K562 (cell line): ENCODE measurements at regions not wholly inside any gene's neighbourhood (a gene's known extent, or its start where the extent isn't known, plus 50 kb on each side); places are given as distances from the start of the nearest gene placed in this dataset.

Experiments
- ATAC-seq: fragments of 200-7000 bp; cut with Tn5 transposase; 3 replicates; pipeline ENCODE4 v1.9.1; 2020; ENCODE audit warnings: moderate library complexity
- BruUV-seq: library from RNA; stranded (reverse); fragments of 400-500 nt; replicated peaks from 2 replicates; lab custom pipeline; 2021; lab: Mats Ljungman, UMichigan
- CTCF ChIA-PET: fragments of 300-600 bp; formaldehyde crosslinking; extraction: SDS; loops from one replicate; lab custom pipeline; 2021; ENCODE audit warnings: low intra/inter-chr PET ratio; lab: Yijun Ruan, JAX
- POLR2A ChIA-PET: fragments of 300-600, 350-650 bp; sonication (Branson Sonifier 250); formaldehyde crosslinking; extraction: SDS; loops from one replicate; lab custom pipeline; 2021; ENCODE audit warnings: antibody characterized with exemption, inconsistent platforms; lab: Yijun Ruan, JAX
- DNase-seq, 4 experiments: peaks; one replicate each; pipeline versions ENCODE4 v3.0.0 to v3.0.0-alpha.2; 2011 to 2018; ENCODE audit warnings: low spot score in 3 of 4, mixed read lengths in 3 of 4; ENCODE audit errors: extremely low read depth in 1 of 4
- FAIRE-seq: peaks from 2 replicates; lab custom pipeline; 2011; peaks lifted over from hg19 to GRCh38; lab: Jason Lieb, UNC
- H2AFZ ChIP-seq: 2 replicates; pipeline ENCODE4 v1.6.0; 2011; ENCODE audit warnings: low read depth, low read length, control low read depth, inconsistent platforms
- H3K27ac ChIP-seq: fragments of 200-600 bp; 3 replicates; pipeline ENCODE4 v1.8.0; 2011; ENCODE audit warnings: low read depth, mild to moderate bottlenecking, control low read depth, inconsistent platforms, low read length, moderate library complexity, mixed read lengths; ENCODE audit errors: extremely low read depth
- H3K27me3 ChIP-seq, 2 experiments: fragments of 300-600 bp in 1 of 2; 2 replicates in 1 of 2; 3 replicates in 1 of 2; pipeline versions ENCODE4 v1.6.0 to v1.8.0; 2011; ENCODE audit warnings: inconsistent platforms in 2 of 2, low read length in 2 of 2, mild to moderate bottlenecking in 1 of 2, mixed read lengths in 1 of 2, moderate library complexity in 1 of 2; ENCODE audit not compliant: control insufficient read depth in 2 of 2, insufficient read depth in 2 of 2
- H3K36me3 ChIP-seq: fragments of 300-600 bp; 3 replicates; pipeline ENCODE4 v1.8.0; 2011; ENCODE audit warnings: mild to moderate bottlenecking, low read length, inconsistent platforms; ENCODE audit not compliant: control insufficient read depth, insufficient read depth
- H3K4me1 ChIP-seq, 2 experiments: fragments of 200-600 bp in 1 of 2; replicated peaks in 1 of 2; 2 replicates in 1 of 2; 3 replicates in 1 of 2; pipeline versions ENCODE4 v1.5.1 to v1.8.0; 2011; ENCODE audit warnings: inconsistent platforms in 2 of 2, low read length in 2 of 2, mild to moderate bottlenecking in 1 of 2, mixed read lengths in 1 of 2, moderate library complexity in 1 of 2; ENCODE audit not compliant: control insufficient read depth in 2 of 2, insufficient read depth in 2 of 2
- H3K4me2 ChIP-seq: 2 replicates; pipeline ENCODE4 v1.6.1; 2011; ENCODE audit warnings: low read length, control low read depth, inconsistent platforms, mixed read lengths; ENCODE audit not compliant: insufficient read depth
- H3K4me3 ChIP-seq: fragments of 200-600 bp; sonication (generic), shearing (Covaris generic); 2 replicates; pipeline ENCODE4 v1.5.1; 2016; ENCODE audit warnings: control low read depth, inconsistent platforms
- H3K79me2 ChIP-seq: fragments of 200-600 bp; 3 replicates; pipeline ENCODE4 v1.8.0; 2011; ENCODE audit warnings: low read length, inconsistent platforms; ENCODE audit not compliant: control insufficient read depth, insufficient read depth
- H3K9ac ChIP-seq, 2 experiments: 2 replicates each; pipeline versions ENCODE4 v1.6.0 to v1.6.1; 2011; ENCODE audit warnings: low read depth in 2 of 2, low read length in 2 of 2, control low read depth in 1 of 2, inconsistent platforms in 1 of 2, mild to moderate bottlenecking in 1 of 2, mixed read lengths in 1 of 2; ENCODE audit not compliant: insufficient read depth in 1 of 2
- H3K9me1 ChIP-seq: one replicate; pipeline ENCODE4 v1.6.0; 2011; ENCODE audit warnings: inconsistent platforms, mild to moderate bottlenecking, low read length, moderate library complexity; ENCODE audit not compliant: control insufficient read depth, insufficient read depth
- H3K9me3 ChIP-seq: replicated peaks from 2 replicates; pipeline ENCODE4 v1.5.1; 2011; ENCODE audit warnings: low read depth, low read length, inconsistent platforms; ENCODE audit not compliant: control insufficient read depth, insufficient read depth
- H4K20me1 ChIP-seq: replicated peaks from 2 replicates; pipeline ENCODE4 v1.6.1; 2011; ENCODE audit warnings: low read length, inconsistent platforms, mixed read lengths; ENCODE audit not compliant: control insufficient read depth, insufficient read depth
- CBFB ChIP-seq: sonication (generic); formaldehyde crosslinking; IDR thresholded peaks from 2 replicates; pipeline ENCODE4 v1.4.0; 2020; ENCODE audit warnings: mild to moderate bottlenecking, missing genetic modification reagents
- CBX3 ChIP-seq, 2 experiments: IDR thresholded peaks; 1 replicate in 1 of 2; 2 replicates in 1 of 2; pipeline ENCODE4 v1.6.1; 2012; ENCODE audit warnings: inconsistent platforms in 2 of 2, low read length in 2 of 2, borderline replicate concordance in 1 of 2, control low read depth in 1 of 2
- ETV6 ChIP-seq, 3 experiments: fragments of 150-350 bp in 1 of 3; sonication (generic) in 1 of 3; formaldehyde crosslinking in 1 of 3; IDR thresholded peaks; 2 replicates each; pipeline versions ENCODE4 v1.6.1 to v1.8.0; 2014 to 2022; ENCODE audit warnings: borderline replicate concordance in 2 of 3, low read depth in 2 of 3, antibody characterized with exemption in 1 of 3, low read length in 1 of 3, mild to moderate bottlenecking in 1 of 3, missing genetic modification reagents in 1 of 3
- FOS ChIP-seq: IDR thresholded peaks from 3 replicates; pipeline ENCODE4 v1.6.1; 2011; ENCODE audit not compliant: insufficient read length; ENCODE audit errors: extremely low read depth
- KDM2B ChIP-seq: fragments of 250-450 bp; sonication (Bioruptor Pico); IDR thresholded peaks from 2 replicates; pipeline ENCODE4 v1.8.0; 2021; ENCODE audit warnings: mild to moderate bottlenecking, moderate library complexity
- KLF1 ChIP-seq: fragments of 450-650 bp; IDR thresholded peaks from 2 replicates; pipeline ENCODE4 v1.6.1; 2016; ENCODE audit warnings: missing genetic modification characterization, missing compliant biosample characterization
- PCBP1 ChIP-seq: fragments of 200-400 bp; formaldehyde crosslinking; IDR thresholded peaks from 2 replicates; pipeline ENCODE4 v1.6.1; 2018; ENCODE audit warnings: mild to moderate bottlenecking, low read depth, low read length; ENCODE audit not compliant: poor library complexity, severe bottlenecking
- RFX1 ChIP-seq: fragments of 450-650 bp; IDR thresholded peaks from 2 replicates; pipeline ENCODE4 v1.6.1; 2016; ENCODE audit warnings: mild to moderate bottlenecking, moderate library complexity
- SIN3B ChIP-seq: fragments of 450-650 bp; IDR thresholded peaks from 2 replicates; pipeline ENCODE4 v1.6.1; 2017; ENCODE audit warnings: low read depth, mild to moderate bottlenecking, moderate library complexity
- TBP ChIP-seq: optimal IDR thresholded peaks from 2 replicates; pipeline ENCODE3; 2011; ENCODE audit warnings: low read depth, low read length, improper control_type of control experiment
- XRCC3 ChIP-seq: fragments of 450-650 bp; IDR thresholded peaks from 2 replicates; pipeline ENCODE4 v1.6.1; 2017; ENCODE audit warnings: mild to moderate bottlenecking, moderate library complexity
- ZNF445 ChIP-seq: fragments of 250-450 bp; sonication (Bioruptor Pico); IDR thresholded peaks from 2 replicates; pipeline ENCODE4 v1.4.0; 2020; ENCODE audit warnings: low read depth, mild to moderate bottlenecking, moderate library complexity
- WGBS: fragments of 100-300 bp; shearing (Covaris generic); methylation state at CpG from one replicate; pipeline ENCODE4 v1.1.6; 2016; ENCODE audit warnings: low coverage, mixed read lengths; ENCODE audit not compliant: insufficient coverage; ENCODE audit errors: missing lambda C conversion rate; 5-methylcytosine and 5-hydroxymethylcytosine counted together
- in situ Hi-C: fragments of 300-500 bp; cut with MboI; formaldehyde crosslinking; loops from 4 replicates; pipeline ENCODE4 v1.15.0; 2018; ENCODE audit warnings: inconsistent platforms, mixed read lengths
- intact Hi-C: fragments of 100-400 bp; cut with micrococcal nuclease; formaldehyde crosslinking; loops from 2 replicates; pipeline ENCODE4 v1.14.2; 2022
- TF ChIP-seq, protein P1 (sequence below): sonication (generic); formaldehyde crosslinking; IDR thresholded peaks from 2 replicates; pipeline ENCODE4 v1.8.1; 2023; ENCODE audit warnings: mild to moderate bottlenecking, missing genetic modification reagents
- TF ChIP-seq, protein P2 (sequence below): sonication (generic); formaldehyde crosslinking; IDR thresholded peaks from 2 replicates; pipeline ENCODE4 v1.8.0; 2022; ENCODE audit warnings: mild to moderate bottlenecking, missing genetic modification reagents
- TF ChIP-seq, protein P3 (sequence below): fragments of 250-450 bp; sonication (Bioruptor Pico); IDR thresholded peaks from 2 replicates; pipeline ENCODE4 v1.5.0; 2021

DNA sequence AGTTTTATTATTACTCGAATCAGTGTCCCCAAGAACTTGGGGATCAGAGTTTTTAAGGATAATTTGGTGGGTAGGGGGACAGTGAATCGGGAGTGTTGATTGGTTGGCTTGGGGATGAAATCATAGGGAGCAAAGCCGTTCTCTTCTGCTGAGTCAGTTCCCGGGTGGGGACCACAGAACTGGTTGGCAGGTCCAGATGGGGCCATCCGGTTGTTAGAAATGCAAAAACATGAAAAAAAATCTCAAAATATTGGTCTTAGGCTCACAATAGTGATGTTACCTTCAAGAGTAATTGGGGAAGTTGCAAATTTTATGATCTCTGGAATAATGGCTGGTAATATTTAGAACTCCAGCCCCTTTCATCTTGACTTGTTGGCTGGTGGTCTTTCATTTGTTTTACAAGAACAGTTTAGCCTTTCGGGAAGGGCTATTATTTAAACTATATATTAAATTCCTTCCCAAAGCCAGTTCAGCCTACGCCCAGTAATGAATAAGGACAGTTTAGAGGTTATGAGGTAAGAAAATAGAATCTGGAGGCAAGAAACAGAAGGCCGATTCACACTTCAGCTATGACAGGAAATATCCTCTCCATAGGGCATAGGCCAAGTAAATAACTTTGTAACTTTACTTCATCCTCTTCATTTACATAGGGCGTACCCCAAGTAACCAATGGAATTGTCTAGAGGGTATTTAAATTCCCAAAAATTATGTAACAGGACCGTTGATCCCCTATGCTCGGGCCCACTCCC is 164.1 kb upstream of the STS start (continued):
- no peak for TF ChIP-seq ZNF445 (CRISPR knock-in tag)
- TF ChIP-seq SIN3B, result no peak
- no peak for TF ChIP-seq KLF1
- no peak for TF ChIP-seq PCBP1
- TF ChIP-seq, protein P1, sequence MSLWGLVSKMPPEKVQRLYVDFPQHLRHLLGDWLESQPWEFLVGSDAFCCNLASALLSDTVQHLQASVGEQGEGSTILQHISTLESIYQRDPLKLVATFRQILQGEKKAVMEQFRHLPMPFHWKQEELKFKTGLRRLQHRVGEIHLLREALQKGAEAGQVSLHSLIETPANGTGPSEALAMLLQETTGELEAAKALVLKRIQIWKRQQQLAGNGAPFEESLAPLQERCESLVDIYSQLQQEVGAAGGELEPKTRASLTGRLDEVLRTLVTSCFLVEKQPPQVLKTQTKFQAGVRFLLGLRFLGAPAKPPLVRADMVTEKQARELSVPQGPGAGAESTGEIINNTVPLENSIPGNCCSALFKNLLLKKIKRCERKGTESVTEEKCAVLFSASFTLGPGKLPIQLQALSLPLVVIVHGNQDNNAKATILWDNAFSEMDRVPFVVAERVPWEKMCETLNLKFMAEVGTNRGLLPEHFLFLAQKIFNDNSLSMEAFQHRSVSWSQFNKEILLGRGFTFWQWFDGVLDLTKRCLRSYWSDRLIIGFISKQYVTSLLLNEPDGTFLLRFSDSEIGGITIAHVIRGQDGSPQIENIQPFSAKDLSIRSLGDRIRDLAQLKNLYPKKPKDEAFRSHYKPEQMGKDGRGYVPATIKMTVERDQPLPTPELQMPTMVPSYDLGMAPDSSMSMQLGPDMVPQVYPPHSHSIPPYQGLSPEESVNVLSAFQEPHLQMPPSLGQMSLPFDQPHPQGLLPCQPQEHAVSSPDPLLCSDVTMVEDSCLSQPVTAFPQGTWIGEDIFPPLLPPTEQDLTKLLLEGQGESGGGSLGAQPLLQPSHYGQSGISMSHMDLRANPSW (CRISPR knock-in tag), result no peak

DNA sequence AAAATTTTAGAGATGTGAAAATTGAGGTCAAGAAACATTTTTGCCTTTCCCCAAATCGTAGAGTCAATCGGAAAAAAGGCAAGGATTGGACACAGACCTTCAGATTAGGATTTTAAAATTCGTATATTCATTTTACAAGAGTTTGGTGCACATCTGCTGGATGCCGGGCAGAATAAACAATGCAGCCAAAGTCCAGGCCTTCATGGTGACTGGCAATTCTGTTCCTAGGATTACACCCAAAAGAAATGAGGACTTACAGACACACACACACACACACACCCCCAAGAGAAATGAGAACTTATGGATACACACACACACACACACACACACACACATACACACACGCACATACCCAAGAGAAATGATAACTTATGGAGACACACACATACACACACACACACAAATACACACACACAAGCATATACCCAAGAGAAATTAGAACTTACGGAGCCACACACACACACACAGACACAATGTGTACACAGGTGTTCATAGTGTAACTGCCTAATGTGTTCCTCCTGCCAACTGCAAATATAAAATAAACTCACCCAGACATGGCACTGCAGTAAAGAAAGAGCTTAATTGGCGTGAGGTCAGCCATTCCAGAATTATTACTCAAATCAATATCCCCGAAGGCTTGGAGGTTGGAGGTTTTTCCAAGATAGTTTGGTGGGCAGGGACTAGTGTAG is 165.7 kb upstream of the STS start:
- Histone ChIP-seq H3K4me3 (no peak overlapping the region), H3K9ac (no peak overlapping the region), H3K4me2 (no peak overlapping the region), H3K9me1 (no peaks in the 10 kb centered on the region), H3K9me3 (no peaks in the 10 kb centered on the region), H3K79me2 (no peaks in the 10 kb centered on the region), H3K4me1 (no peaks in the 10 kb centered on the region), H2AFZ (no peak overlapping the region), H4K20me1 (no peaks in the 10 kb centered on the region), H3K27ac (no peak overlapping the region), H3K36me3 (no peaks in the 10 kb centered on the region), H3K27me3 (no peaks in the 10 kb centered on the region)
- ATAC-seq (no peak), DNase-seq (no peak), FAIRE-seq (no peak)
- intact Hi-C loops, result no loop called here
- 4% methylated on average over 7 of the region's 8 CpGs for WGBS
- in situ Hi-C loops, result no loop called here
- BruUV-seq, result no TSS peak
- CTCF ChIA-PET, result no interaction called here
- POLR2A ChIA-PET, result no interaction called here
- TF ChIP-seq XRCC3 (no peak), FOS (no peak), KDM2B (no peak), CBFB (no peak), CBX3 (IDR thresholded peaks at IDR 0.05; ENCODE audit: borderline replicate concordance in 1 of 2, low read length in 2 of 2) (no peak), ZNF445 (CRISPR knock-in tag) (no peak), TBP (no peak), RFX1 (no peak), ETV6 (IDR thresholded peaks at IDR 0.05; ENCODE audit: borderline replicate concordance in 1 of 2, low read depth in 2 of 2, low read length in 1 of 2) (no peak), ETV6 (CRISPR knock-in tag; IDR thresholded peaks at IDR 0.05; ENCODE audit: borderline replicate concordance) (no peak)
- TF ChIP-seq, protein P2, sequence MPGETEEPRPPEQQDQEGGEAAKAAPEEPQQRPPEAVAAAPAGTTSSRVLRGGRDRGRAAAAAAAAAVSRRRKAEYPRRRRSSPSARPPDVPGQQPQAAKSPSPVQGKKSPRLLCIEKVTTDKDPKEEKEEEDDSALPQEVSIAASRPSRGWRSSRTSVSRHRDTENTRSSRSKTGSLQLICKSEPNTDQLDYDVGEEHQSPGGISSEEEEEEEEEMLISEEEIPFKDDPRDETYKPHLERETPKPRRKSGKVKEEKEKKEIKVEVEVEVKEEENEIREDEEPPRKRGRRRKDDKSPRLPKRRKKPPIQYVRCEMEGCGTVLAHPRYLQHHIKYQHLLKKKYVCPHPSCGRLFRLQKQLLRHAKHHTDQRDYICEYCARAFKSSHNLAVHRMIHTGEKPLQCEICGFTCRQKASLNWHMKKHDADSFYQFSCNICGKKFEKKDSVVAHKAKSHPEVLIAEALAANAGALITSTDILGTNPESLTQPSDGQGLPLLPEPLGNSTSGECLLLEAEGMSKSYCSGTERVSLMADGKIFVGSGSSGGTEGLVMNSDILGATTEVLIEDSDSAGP (CRISPR knock-in tag), result no peak
- TF ChIP-seq, protein P3, sequence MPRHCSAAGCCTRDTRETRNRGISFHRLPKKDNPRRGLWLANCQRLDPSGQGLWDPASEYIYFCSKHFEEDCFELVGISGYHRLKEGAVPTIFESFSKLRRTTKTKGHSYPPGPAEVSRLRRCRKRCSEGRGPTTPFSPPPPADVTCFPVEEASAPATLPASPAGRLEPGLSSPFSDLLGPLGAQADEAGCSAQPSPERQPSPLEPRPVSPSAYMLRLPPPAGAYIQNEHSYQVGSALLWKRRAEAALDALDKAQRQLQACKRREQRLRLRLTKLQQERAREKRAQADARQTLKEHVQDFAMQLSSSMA, result no peak
